Fibroblast of skin of left quadriceps (primary cell): ENCODE measurements at regions not wholly inside any gene's neighbourhood (a gene's known extent, or its start where the extent isn't known, plus 50 kb on each side); places are given as distances from the start of the nearest gene placed in this dataset.

Experiments used
- DNase-seq, 2 experiments: peaks; one replicate each; pipeline ENCODE4 v3.0.0-alpha.2; 2013; ENCODE audit warnings: low read depth in 2 of 2

DNA sequence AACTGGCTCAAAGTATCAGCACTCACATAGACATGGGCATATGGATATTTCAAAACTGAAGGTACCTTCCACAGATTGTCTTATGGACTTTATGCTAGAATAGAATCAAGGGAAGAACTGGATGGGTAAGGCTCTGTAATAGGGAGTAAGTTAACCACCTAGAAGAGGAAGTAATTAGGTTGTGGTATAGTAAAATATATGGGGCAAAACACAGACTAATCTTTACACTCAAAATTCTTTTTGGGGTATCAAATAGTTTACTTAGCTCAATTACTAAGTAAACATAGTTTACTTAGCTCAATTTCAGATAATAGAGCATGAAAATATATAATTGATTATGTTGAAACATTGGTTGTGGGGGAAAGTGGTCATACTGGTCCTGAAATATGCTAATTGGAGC is 94.2 kb upstream of the ATXN1 start:
- DNase-seq, result no peak

DNA sequence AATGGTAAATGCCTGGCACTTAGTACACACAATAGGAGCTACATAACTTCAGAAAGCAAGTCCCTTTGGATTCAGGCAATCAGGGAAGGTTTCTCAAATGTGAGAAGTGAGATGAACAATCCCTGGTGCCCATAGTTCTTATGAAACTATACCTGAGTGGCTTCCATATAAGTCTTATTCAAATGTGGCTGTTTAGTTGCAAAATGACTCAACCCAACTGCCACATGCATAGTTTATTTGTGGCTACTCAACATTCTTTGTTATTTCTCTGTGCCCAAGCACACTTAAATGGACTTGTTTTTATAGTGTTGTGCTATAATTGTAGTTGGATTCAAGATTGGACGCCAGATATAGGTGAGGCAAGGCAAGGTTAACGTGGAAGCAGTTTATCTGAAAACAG is 93.7 kb upstream of the ATXN1 start:
- no peak for DNase-seq

DNA sequence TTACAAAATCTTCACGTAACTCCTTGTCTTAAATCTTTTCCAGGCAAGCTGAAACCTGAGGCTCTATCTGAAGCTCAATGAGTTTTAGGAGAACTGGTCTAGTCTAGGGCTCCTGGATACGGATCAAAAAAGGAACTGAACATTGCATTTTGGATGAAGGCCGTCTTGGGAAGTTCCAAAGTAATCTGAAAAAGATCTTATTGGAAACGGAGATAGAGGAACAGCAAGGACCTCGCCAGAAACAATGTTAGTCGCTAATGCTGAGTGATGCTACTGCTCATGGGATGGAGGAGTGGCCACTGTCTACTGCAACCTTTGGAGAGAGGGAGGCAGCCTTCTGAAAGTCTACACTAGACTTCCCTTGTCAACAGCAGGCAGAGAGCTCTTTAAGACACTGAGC is 91.4 kb upstream of the ATXN1 start:
- DNase-seq, result no peak

DNA sequence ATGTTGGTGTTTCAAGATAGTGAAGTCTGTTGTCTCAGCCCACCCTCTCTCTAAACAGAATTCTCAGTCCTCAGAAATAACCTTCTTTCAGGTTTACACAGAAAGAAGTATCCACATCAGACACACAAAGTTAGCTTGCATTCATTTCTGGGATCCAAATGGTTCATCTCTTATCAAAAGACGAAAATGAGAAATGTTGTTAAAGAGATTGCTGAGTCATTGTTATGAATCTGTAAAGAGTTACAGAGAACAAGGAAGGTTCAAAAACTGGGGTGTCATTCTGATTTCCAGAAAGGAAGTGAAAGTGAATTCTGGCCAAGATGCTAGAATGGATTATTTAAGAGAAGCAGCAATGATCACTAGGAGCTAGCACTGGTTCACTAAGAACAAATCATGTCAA is 90.5 kb upstream of the ATXN1 start:
- no peak for DNase-seq

DNA sequence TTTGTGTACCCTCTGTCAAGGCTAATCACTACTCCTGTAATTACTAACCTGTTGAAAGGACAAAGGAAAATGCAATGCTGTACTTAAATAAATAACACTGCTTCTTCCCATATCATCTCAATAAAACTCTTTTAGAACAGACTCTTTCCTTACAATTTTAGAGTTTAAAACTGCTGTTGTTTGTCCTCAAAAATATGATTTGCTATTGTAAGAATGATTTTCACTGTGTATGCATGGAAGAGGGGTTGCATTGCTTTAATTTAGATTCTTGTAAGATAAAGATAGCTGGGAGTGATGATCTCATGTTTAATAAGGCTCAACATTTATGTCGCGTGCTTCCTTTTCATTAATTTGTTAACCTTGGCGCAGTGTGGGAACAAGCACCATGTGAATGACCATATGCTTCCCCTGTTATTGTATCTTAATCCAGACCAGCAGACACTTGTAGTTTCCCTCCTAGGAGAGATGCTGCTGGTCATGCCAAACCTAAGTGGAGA is 89.8 kb upstream of the ATXN1 start:
- DNase-seq, result no peak

DNA sequence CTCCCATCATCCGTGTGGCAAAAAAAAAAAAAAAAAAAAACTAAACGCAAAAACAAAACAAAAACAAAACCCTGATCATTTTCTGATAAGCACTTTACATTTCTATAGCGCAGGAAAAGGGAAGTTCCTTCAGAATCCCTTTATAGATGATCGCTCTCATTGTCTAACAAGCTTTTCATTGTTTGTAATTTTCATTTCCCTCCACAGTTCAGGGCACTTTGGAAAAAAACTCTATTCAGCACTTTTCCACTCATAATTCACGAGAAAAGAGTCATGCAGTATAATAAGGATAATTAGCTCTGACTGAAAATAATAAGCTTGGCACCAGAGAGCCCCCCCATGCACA is 89.4 kb upstream of the ATXN1 start:
- no peak for DNase-seq

DNA sequence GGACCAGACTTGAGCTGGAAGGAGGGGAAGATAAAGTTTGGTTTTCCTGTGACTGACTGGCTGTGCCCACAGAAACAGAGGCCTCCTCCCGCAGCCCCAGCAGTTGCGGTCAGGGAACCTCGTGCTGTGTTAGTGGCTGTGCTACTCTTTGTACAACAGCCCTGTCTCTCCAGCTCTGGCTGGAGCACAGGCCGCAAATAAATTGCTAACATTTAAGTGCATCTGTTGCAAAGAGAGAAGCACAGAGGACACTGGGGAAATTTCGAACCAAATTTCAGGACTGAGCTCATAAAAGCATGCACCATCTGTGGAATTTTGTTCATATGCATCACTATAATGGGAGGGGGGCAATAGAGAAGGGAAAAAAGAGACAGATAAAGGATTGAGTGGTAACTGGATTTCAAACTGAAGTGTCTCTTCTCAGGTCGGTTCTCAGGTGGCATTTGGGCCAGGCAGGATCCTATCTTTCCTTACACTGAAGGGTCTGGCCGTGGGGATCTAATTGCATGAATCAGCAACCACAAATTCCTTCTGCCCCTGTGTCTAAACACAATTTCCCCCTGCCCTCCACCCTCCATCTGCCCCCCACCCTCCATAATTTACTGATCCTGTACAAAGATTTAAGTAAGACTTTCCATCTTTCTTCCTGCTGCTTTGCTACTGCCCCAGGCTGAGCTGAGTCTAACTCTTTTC is 88.9 kb upstream of the ATXN1 start:
- no peak for DNase-seq

DNA sequence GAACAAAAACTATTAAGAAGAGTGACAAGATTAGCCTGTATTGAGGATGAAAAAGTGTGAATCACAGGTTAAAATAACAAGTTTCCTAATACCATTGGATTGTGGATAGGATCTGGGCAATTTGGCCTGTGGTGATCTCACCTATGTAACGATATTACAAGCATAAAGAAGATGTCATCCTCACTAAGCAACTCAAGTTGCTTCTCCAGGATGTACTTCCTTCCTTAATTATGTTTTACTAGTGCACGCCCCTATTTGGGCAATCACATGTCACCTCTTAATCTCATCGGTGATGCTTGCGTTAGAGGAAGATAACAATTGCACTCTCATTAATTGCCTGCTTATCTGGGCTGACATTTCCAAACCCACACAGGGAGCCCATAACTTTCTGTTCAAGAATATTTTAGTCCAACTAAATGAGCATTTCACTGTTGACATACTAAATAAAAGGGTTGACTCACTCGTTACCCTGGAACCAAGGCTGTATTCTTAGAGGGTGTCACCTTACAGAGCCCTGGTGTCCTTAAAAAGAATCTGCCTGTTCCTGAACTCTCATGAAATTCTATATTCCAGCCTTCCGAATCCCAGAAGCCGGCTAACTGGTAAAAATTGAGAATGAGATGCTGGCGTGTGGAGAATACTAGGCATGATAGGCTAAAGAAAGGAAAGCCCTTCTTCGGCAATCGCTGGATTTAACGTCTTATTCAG is 88.2 kb upstream of the ATXN1 start:
- no peak for DNase-seq

DNA sequence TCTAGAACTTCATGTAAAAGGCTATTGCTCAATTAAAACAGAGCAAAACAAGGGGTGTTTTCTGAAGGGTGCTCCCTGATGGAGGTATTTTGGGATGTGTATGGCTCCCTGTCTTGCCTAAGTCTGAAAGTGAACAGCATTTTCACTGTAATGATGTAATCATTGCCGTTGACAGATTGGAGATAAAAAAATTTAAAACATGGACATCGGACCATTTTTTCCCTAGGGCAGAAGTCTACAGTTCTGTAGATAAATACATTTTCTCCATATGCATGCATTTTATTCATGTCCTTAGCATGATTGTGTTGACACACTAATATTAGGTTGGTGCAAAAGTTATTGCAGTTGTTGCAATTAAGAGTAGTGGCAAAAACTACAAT is 85.1 kb upstream of the ATXN1 start:
- DNase-seq, result no peak

DNA sequence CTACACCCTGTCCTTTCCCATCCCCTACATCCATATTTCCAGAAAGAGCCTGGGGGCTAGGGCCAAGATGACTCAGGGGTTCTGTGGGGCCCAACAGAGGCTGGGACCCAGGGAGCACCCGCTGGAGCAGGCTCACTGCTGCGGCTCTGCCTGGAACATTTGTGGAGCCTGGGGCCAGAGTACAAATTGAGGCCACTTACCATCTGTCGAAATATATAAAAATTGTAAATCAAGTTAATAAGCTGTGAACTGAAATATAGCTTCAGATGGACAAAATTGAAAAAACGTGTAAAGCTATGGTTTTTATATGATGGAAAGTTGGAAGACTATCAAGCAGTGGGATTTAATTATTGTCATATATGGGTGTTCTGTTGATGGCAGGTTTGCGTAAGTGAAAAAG is 82.9 kb upstream of the ATXN1 start:
- DNase-seq, result peak; percentile 62 to 69

DNA sequence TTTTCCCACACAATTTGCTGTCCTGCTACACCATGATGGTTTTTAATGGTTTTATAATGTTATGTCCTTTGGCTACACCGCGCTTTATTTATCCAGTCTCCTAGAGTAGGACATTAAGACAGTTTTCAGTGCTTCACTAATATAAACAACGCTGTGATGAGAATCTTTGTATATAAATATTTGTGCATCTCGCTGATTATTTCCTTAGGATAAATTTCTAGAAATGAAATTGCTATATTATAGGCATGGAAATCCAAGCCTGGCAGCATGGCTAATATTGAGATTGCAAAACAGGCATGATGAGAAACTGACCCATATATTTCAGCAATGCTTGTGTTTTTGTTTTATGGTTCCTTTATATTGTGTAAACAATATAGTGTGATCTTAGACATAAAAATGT is 81.4 kb upstream of the ATXN1 start:
- no peak for DNase-seq

DNA sequence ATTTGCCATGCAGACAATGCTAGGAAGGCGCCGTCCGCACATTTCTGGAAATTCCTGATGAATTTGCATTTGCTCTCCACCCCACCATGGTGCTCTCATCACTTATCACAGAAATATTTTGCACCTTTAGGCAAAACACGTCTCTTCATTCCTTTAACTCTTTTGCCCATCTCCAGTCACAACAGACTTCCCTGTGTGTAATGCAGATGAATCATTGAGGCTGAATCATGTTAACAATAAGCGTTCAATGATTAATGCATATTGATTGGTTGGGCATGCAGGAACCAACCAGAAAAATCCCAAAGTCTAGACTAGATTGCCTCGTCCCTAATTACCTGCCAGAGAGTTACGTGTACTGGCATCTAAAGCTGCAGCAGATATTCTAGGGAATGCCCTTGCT is 80.0 kb upstream of the ATXN1 start:
- no peak for DNase-seq

DNA sequence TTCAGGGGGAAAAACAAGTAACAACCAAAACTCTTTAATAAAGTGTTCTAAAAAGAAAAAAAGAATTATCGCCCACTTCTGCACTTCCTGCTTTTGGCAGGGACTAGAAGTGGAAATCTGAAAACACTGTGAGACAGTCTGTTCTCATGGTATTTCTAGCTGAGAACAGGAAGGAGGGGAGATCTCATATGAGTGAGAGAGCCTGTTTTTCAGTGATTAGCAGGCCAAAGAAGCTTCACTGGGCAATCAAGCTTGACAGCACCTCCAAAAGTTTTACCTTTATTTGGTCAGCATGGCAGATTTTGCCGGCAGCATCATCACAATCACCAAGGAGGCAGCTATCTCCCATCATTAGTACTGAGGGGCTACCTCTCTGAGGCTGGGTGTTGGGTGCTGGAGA is 79.5 kb upstream of the ATXN1 start:
- no peak for DNase-seq

DNA sequence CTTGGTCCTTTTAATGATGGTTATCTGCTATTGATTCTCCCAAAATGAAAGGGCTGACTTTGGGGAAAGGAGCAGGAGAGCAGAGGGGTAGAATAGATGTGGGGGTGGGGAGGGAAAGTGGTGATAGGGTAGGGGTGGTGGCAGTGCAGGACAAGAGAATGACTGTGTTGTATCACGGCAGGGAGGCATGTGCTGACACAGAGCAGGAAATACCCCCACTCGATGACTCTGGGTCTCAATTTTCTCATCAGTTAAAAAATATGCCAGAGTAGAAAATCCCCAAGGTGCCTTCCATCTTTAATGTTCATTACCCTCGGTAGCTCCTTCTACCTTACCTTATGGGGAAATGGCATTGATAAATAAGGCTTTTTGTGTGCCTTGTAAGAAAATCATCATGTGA is 79.0 kb upstream of the ATXN1 start:
- no peak for DNase-seq

DNA sequence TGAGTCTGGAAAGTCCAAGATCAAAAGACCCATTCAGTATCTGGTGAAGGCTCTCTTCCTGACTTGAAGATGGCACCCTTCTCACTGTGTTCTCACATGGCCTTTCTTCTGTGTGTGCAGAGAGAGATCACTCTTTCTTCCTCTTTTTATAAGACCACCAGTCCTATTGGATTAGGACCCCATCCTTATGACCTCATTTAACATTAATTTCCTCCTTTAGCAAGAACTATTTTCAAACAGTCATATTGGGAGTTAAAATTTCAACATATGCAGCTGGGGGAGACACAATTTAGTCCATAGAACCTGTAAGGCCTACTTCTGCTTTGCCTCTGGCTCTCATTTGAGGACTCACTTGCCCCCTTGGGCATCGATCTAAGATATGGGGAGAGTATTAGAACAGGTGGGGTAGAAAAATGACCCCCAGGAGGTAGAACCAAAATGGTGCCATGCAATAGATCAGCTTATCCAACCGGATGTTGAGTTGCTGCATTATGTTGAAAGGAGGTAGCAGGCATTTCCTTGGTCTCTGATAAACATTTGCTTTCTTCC is 78.4 kb upstream of the ATXN1 start:
- DNase-seq, result no peak

DNA sequence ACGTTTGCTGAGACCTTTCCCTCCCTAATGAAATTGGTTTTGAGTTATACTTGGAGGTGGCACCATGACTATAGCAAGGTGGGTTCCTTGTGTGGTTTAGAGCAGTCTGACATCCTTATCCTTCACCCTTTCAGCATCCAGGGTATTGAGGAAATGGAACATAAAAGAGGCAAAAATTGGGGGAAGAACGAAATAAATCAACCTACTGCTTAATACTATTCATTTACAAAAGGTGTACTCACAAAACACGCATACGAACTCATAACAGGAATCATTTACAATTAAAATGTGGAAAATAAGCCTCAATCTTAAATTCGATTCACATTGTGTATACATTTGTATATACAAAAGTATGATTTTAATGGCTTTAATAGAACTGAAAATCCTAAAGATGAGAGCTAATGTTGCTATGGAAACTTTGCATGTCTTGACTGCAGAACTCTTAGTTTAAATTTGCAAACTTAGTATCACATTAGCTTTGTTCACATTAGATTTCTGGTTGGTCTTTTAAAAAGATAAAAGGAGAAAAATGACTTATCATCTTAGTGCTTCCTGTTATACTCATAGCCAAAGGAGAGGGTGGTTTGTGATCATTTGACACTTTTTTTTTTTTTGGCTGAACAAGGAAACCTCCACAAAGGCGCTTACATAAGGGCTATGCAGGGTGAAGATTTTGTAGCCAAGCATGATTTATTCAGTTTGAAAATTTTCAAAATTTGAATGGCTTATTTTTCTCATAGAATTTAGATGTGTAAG is 76.1 kb upstream of the ATXN1 start:
- DNase-seq, result no peak

DNA sequence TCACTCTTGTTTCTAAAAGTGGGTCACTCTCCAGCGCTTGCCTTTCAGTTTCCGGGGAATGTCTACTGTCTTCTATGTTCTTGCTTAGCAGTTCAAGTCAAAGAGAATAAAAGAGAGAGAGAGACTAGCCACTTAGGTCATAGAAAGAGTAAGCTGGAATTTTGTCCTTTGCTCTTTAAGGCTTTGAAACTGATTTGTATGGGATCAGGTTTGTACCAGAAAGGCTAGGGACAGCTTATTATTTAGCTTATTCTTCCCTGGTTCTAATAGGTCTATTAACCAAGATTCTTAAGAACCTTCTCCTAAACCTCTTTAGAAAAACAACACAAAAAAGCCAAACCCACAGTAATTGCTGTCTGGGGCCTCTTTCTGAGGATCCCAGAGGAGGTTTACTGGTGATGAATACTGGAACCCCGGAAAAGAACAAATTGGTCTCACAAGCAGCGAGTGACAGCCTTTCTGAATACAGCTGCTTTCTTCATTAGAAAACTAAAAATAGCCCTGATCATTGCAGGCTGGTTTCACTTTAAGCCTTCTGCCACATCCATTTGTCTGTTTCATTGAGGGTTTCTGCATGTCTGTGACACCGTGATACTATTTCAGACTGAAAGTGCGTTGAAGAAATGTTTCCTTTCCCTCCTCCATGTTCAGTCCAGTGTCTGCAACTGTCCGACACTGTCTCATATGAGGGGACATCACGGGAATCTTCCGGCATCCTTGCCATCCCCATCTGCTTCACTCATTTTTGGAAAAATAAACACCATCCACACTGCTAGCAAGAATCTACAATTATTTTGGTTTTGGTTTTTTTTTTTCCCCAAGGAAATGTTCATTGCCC is 75.1 kb upstream of the ATXN1 start:
- no peak for DNase-seq

DNA sequence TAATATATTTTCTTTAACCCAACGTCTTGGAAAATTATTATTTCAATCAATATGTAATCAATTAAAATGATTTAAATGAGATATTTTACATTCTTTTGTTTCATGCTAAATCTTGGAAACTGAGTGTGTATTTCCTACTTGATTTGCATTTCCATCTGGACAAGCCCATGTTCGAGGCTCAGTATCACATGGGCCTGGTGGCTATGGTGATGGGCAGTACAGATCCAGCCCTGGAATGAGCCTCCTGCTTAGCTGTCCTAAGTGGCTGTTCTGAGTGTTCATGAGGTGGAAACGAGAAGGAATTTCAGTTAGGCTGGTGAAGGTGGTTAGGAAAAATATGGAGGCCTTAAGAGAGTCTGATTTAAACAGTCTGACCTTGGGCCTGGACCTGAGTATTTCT is 73.0 kb upstream of the ATXN1 start:
- DNase-seq, result no peak

DNA sequence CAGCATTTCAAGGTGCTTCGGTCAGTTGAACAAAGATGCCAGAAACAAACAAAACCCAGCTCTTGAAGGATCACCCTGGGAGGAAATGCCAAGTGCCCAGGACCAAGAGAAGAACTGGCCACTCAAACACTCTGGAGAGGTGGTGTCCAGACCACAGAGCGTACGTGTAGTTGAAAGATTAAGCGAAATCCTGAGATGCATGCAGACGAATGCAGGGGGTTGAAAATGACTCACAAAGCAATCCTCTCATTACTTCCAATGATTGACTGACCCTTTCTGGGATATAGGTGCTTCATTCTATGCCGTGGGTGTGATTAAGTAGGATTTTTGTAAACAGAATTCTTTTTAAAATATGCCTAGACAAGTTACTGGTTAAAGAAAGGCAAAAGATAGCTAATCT is 71.5 kb upstream of the ATXN1 start:
- no peak for DNase-seq

DNA sequence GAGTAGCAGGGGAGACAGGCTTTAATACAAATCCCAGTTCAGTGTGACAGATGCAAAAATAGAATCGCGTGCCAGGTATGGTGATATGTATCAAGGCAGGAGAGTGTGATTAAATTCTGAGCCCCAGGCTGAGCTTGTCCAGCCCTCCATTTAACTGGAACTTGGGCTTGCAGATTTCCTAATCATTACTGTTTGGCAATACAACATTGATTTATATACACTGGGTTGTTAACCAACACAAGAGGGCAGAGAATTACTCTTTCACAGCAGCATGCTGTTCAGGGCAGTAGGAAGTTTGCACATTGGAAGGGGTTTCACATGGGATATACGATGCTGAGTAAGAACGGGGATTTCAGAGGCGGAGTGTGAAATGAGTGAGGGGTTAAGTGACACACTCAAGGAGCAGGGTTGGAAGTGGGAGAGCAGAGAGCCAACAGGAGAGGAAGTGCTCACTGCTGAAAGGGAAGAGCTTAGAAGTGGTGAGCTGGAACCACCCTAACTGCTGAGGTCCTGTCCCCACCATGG is 70.8 kb upstream of the ATXN1 start:
- no peak for DNase-seq

DNA sequence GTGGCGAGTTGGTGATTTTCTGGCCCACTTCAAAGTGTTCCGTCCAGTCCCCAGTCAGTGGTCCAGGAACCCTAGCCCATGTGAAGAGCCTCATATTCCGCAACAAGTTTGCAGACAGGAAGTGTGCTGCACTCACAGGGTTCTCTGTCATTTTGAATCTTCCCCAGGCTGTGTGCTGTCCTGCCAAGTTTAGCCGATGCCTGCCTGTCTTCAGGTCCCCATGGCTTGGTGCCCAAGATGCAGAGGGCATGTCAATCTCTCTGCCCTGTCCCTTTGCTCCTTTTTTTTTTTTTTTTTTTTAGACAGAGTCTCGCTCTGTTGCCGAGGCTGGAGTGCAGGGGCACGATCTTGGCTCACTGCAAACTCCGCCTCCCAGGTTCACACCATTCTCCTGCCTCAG is 69.9 kb upstream of the ATXN1 start:
- no peak for DNase-seq

DNA sequence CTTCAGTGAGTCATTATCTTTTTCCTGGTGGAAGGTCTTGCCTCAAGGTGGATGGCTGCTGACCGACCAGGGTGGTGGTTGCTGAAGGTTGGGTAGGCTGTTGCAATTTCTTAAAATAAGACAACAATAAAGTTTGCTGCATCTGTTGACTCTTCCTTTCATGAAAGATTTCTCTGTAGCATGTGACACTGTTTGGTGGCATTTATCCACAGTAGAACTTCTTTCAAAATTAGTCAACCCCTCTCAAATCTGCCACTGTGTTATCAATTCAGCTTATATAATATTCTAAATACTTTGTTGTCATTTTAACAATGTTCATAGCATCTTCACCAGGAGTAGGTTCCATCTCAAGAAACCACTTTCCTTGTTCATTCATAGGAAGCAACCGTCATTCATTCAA is 66.8 kb upstream of the ATXN1 start:
- no peak for DNase-seq
